ENCODE measurements at regions not wholly inside any gene's neighbourhood (a gene's known extent, or its start where the extent isn't known, plus 50 kb on each side); places are given as distances from the start of the nearest gene placed in this dataset.

DNA sequence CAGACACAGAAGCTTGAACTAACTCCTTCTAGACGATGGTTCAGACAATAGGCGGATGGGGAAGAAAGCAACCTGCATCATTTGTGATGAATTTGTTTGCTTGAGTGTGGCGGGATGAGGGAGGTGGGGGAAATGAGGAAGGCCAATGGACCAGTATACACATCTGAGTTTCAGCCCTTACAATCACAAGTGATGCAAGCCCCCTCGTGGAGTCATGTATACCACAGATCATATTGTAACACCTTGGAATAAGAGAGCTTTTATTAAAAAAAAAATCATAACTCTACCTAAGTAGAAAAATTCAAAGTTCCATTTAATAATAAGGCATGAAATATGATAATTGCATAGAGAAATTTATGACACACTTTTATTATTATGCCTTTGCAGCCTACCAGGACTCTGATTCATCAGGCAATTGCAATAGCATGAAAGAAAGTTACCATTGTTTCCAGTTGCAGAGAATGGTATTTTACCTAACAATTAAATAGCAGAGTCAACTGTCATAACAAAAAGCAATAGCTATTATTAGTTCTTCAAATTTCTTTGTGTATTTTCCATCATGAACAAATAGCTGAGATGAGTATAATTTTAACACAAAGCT lies 230.2 kb upstream of the AKR1E2 start:
- Mint-ChIP-seq H3K27me3 (peaks cover 0 to 10% (median 3%) of the 10 kb centered on the region in 5 donors), H3K4me3 (no peak overlapping the region), H3K9me3 (no peaks in the 10 kb centered on the region), H3K4me1 (no peaks in the 10 kb centered on the region), H3K27ac (no peak overlapping the region), H3K36me3 (no peaks in the 10 kb centered on the region)
- DNase-seq (no peak), ATAC-seq (no peak)
- POLR2A ChIA-PET = no interaction called here

DNA sequence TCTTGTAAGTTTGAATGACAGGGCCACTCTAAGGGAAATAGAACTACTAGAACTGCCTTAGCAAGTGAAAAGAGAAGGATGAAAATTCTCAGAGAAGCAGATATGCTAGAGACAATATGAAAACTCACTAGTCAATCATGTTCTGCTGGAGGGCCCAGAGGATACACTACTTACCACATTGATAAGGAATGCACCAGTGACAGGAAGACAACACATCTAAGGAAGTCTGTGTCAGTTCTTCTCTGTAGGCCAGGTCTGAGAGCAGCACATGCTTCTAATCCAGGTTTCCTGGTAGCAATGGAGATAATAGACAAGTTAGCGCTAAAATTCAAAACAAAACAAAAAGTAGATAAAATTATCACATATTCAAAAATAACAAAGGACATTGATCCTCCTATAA lies 235.2 kb upstream of the AKR1E2 start:
- no peaks in the 10 kb centered on the region for H3K36me3 Mint-ChIP-seq
- no peak overlapping the region for H3K27ac Mint-ChIP-seq
- no peak for ATAC-seq
- H3K27me3 Mint-ChIP-seq = peaks cover 0 to 10% (median 0%) of the 10 kb centered on the region in 5 donors
- H3K4me1 Mint-ChIP-seq = no peaks in the 10 kb centered on the region
- no peak overlapping the region for H3K4me3 Mint-ChIP-seq
- no peaks in the 10 kb centered on the region for H3K9me3 Mint-ChIP-seq
- no peak for DNase-seq
- POLR2A ChIA-PET = no interaction called here

DNA sequence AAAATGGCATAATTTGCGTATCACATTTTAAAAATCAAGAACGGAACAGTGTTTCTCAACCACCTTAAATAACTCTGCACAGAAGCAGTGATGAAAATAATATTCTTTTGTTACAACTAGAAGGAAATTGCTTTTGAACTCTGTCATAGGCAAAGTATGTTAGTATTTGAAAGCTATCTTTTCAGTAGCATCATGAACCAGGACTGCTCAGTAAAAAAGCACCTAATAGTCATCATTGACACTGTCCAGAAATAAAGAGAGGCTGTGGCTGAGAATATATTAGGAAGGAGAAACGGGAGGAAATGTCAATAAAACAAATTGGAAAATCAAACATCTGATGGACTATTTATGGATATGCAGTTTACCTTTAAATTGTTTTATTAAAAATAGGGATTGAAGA lies 237.2 kb upstream of the AKR1E2 start:
- Mint-ChIP-seq H3K4me3 (no peak overlapping the region), H3K27ac (no peak overlapping the region), H3K36me3 (no peaks in the 10 kb centered on the region), H3K27me3 (peaks cover 0 to 8% (median 0%) of the 10 kb centered on the region in 5 donors), H3K4me1 (no peaks in the 10 kb centered on the region), H3K9me3 (no peaks in the 10 kb centered on the region)
- POLR2A ChIA-PET = no interaction called here
- ATAC-seq (no peak), DNase-seq (no peak)

DNA sequence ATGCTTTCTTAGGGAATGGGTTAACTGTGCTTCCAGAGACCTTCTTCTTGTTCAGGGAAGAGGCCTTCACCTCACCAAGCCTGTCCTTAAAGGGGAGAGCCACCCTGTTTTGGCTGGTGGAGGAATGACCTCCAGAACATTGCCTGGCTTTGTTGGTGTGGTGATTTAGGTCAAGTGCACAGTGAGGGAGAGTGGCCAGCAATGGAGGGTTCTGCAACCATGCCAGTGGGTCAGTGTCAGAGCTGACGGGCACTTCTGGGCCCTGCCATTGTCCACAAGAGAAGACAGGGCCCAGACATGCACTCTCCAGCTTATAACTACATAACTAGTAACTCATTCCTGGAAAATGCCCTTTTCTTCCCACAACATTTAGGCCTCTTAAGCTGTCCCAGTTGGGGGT lies 238.5 kb upstream of the AKR1E2 start:
- Mint-ChIP-seq H3K4me1 (no peaks in the 10 kb centered on the region), H3K36me3 (no peaks in the 10 kb centered on the region), H3K9me3 (no peaks in the 10 kb centered on the region), H3K27ac (no peak overlapping the region), H3K27me3 (peaks cover 0 to 8% (median 0%) of the 10 kb centered on the region in 5 donors), H3K4me3 (no peak overlapping the region)
- DNase-seq (no peak), ATAC-seq (no peak)
- POLR2A ChIA-PET = no interaction called here

DNA sequence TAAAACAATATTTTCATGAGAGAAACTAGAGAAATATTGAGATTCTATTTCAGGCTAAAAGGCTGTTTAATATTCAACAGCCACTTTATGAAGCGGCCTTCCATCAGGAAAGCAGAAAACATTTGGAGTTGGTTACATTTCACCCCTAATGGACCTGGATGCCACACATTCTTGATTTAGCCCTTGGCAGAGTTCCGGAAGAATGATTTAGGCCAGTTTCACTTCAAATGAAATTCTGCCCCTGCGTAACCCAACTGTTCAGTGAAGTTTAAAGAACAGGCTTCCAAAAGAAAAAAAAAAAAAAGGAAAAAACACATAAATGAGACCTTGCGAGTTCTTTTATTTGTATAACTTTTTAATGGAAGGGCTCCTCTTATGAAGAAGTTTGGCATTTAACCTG lies 239.2 kb upstream of the AKR1E2 start:
- POLR2A ChIA-PET = no interaction called here
- H3K9me3 Mint-ChIP-seq = no peaks in the 10 kb centered on the region
- ATAC-seq = no peak
- no peak overlapping the region for H3K27ac Mint-ChIP-seq
- no peaks in the 10 kb centered on the region for H3K36me3 Mint-ChIP-seq
- DNase-seq = no peak
- H3K4me1 Mint-ChIP-seq = no peaks in the 10 kb centered on the region
- no peak overlapping the region for H3K4me3 Mint-ChIP-seq
- peaks cover 0 to 8% (median 0%) of the 10 kb centered on the region in 5 donors for H3K27me3 Mint-ChIP-seq

DNA sequence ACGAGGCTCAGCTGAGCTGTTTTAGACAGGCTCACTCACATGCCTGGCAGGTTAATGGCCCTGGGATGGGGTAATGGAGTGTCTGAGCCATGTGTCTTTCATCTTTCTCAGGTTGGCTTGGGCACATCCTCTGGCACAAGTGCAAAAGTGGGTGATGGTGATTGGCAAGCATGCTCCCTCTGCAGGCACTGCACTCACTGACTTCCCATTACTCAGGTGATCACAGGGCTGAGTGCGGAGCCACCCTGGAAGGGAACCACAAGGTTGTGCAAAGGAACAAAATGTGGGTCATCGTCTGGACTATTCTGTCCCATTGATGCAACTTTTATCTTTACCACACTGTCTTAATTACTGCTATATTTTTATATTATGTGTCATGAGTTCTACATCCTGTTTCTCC lies 244.1 kb upstream of the AKR1E2 start:
- Mint-ChIP-seq H3K4me1 (no peaks in the 10 kb centered on the region), H3K27ac (no peak overlapping the region), H3K4me3 (no peak overlapping the region), H3K27me3 (peaks cover 0 to 8% (median 0%) of the 10 kb centered on the region in 5 donors), H3K36me3 (no peaks in the 10 kb centered on the region), H3K9me3 (no peaks in the 10 kb centered on the region)
- ATAC-seq (no peak), DNase-seq (no peak)
- POLR2A ChIA-PET = no interaction called here

DNA sequence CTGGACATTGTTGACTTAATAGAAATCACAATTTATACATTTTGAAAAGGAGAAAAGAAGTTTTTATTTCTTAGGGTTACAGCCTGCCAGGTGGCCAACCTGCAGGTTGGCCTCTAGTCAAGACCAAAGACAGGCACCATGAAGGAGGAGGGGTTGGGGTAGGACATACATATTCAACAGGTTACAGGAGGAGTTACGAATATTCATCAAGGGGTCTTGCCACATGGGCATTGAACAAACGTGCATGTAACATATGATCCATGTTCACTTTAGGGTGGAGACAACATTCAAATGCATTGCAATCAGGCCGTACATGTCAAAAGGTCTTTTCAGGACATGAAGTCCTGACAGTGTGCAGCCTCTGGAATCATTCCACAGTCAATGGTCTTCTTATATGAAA lies 246.2 kb upstream of the AKR1E2 start:
- ATAC-seq = no peak
- no peak overlapping the region for H3K27ac Mint-ChIP-seq
- H3K4me3 Mint-ChIP-seq = no peak overlapping the region
- H3K4me1 Mint-ChIP-seq = no peaks in the 10 kb centered on the region
- DNase-seq = no peak
- POLR2A ChIA-PET = no interaction called here
- H3K9me3 Mint-ChIP-seq = no peaks in the 10 kb centered on the region
- no peaks in the 10 kb centered on the region for H3K36me3 Mint-ChIP-seq
- H3K27me3 Mint-ChIP-seq = peaks cover 0 to 9% (median 4%) of the 10 kb centered on the region in 5 donors

DNA sequence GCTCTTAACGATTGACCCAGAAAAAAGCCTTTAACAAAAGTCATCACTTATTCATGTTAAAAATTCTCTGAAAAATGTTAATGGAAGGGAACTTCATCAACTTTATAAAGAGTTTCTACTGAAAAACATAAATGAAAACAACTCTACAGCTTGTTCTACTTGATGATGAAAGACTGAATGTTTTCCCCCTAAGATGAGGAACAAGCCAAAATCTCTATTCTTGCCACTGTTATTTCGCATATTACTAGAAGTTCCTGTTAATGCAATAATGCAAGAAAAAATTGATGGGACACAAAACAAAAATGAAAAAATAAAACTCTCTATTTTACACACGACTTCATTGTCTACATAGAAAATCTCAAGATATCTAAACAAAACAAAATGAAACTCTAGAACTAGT lies 249.8 kb upstream of the AKR1E2 start:
- Mint-ChIP-seq H3K4me3 (no peak overlapping the region), H3K4me1 (no peaks in the 10 kb centered on the region), H3K27ac (no peak overlapping the region), H3K27me3 (peaks cover 3 to 10% (median 4%) of the 10 kb centered on the region in 5 donors), H3K36me3 (no peaks in the 10 kb centered on the region), H3K9me3 (no peaks in the 10 kb centered on the region)
- DNase-seq (no peak), ATAC-seq (no peak)
- POLR2A ChIA-PET = no interaction called here

DNA sequence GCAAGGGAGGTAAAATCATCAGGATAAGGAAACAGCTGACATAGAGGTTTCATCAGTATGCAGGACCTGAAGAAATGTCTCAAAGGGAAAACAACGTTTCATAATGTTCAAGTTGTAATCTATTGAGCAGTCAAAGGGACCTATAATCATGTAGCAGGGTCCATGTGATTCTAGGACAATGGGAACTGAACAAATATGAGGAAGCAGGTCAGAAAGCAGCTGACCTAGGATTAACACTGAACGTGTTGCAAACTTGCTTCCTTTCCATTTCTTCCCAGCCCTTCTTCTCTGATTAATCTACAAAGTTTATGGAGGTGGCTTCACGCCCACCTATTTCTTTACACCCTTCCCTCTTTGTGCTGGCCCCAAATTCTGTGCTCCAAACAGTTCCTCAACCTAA lies 256.9 kb upstream of the AKR1E2 start:
- POLR2A ChIA-PET = no interaction called here
- no peak overlapping the region for H3K27ac Mint-ChIP-seq
- H3K9me3 Mint-ChIP-seq = no peaks in the 10 kb centered on the region
- H3K4me3 Mint-ChIP-seq = no peak overlapping the region
- no peaks in the 10 kb centered on the region for H3K4me1 Mint-ChIP-seq
- ATAC-seq = no peak
- no peaks in the 10 kb centered on the region for H3K36me3 Mint-ChIP-seq
- peaks cover 3 to 19% (median 3%) of the 10 kb centered on the region in 5 donors for H3K27me3 Mint-ChIP-seq
- DNase-seq = no peak

DNA sequence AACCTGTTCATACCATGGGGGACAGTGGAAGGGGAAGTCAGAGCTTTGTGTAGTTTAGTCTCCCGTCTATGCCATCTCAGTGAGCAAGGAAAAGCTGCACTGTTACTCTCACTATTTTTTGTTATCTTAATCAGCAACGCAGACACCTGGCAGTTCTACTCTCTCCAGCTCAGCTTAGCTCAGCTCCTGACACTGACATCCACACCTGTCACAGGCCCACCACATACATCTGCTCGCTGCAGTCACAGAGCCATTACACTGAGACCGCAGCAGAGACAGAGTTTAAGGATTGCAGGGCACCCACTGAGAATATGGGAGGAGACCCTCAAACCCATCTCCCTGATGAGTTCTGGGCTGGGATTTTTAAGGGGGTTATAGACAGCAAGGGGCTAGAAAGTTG lies 257.3 kb upstream of the AKR1E2 start:
- POLR2A ChIA-PET = no interaction called here
- Mint-ChIP-seq H3K4me3 (no peak overlapping the region), H3K9me3 (no peaks in the 10 kb centered on the region), H3K4me1 (no peaks in the 10 kb centered on the region), H3K36me3 (no peaks in the 10 kb centered on the region), H3K27ac (no peak overlapping the region), H3K27me3 (peaks cover 3 to 19% (median 5%) of the 10 kb centered on the region in 5 donors)
- ATAC-seq (no peak), DNase-seq (no peak)

DNA sequence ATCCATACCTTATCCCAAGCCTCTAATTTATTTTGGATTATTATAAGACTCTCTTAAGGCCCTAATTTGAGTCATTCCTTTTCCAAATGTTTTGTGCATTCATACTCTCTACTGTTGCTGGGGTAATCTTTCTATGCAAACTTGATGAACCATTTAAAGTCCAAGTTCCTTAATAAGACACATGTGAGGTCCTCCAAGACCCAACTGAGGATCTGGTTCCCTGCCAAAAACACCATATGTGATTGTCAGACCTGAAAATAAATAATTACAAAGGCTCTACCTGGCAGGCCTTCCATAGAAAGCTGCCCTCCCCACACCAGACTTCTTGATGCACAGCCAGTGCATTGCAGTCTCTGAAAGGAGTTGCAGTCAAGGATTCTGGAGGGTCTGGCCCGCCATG lies 257.9 kb upstream of the AKR1E2 start:
- Mint-ChIP-seq H3K4me1 (no peaks in the 10 kb centered on the region), H3K36me3 (no peaks in the 10 kb centered on the region), H3K9me3 (no peaks in the 10 kb centered on the region), H3K27me3 (peaks cover 3 to 19% (median 7%) of the 10 kb centered on the region in 5 donors), H3K27ac (no peak overlapping the region), H3K4me3 (no peak overlapping the region)
- DNase-seq (no peak), ATAC-seq (no peak)
- POLR2A ChIA-PET = no interaction called here

DNA sequence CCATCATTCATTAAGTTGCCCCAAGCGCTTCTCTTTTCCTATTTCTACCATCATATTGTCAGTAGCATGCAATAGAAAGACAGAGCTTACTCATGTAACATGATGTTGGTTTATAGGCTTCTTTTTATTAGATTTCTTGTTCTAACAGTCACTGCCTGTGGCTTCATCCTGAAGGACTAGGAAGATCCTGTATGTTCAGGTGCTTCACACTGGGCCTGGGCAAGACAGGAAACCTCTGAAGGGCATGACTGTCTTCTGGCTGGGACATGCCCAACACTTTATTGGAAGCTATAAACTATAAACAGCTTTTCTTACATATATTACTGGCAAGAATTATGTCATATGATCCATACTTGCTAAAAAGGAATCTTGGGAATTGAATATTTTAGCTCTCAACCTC lies 258.4 kb upstream of the AKR1E2 start:
- no peak for DNase-seq
- Mint-ChIP-seq H3K4me1 (no peaks in the 10 kb centered on the region), H3K9me3 (no peaks in the 10 kb centered on the region), H3K4me3 (no peak overlapping the region), H3K36me3 (no peaks in the 10 kb centered on the region), H3K27ac (no peak overlapping the region), H3K27me3 (peaks cover 3 to 17% (median 7%) of the 10 kb centered on the region in 5 donors)
- ATAC-seq = no peak
- POLR2A ChIA-PET = no interaction called here

DNA sequence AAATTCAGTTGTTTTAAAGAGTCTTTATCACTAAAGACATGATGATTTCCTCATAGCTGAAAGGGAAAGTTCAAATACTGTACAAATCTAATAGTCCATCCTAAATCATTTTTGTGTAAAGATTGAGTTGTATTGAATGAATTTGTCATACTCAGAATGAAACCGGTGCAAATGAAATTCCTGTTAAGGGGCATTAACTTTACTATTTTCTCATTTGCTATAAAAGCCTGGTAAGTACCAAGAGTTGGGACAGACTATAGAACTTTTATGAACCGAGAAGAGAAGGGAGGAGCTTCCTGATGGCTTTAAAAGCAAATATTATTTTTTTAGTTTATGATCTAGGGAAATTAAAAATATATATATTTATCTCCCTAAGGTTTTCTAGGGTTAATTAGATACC lies 260.0 kb upstream of the AKR1E2 start:
- DNase-seq (no peak), ATAC-seq (no peak)
- H3K36me3 Mint-ChIP-seq = peaks cover 0 to under 1% (median 0%) of the 10 kb centered on the region in 3 donors
- H3K27ac Mint-ChIP-seq = no peak overlapping the region
- H3K9me3 Mint-ChIP-seq = peaks cover 0 to 9% (median 0%) of the 10 kb centered on the region in 9 donors
- no peaks in the 10 kb centered on the region for H3K4me1 Mint-ChIP-seq
- peaks cover 2 to 16% (median 9%) of the 10 kb centered on the region in 5 donors for H3K27me3 Mint-ChIP-seq
- POLR2A ChIA-PET = no interaction called here
- no peak overlapping the region for H3K4me3 Mint-ChIP-seq

DNA sequence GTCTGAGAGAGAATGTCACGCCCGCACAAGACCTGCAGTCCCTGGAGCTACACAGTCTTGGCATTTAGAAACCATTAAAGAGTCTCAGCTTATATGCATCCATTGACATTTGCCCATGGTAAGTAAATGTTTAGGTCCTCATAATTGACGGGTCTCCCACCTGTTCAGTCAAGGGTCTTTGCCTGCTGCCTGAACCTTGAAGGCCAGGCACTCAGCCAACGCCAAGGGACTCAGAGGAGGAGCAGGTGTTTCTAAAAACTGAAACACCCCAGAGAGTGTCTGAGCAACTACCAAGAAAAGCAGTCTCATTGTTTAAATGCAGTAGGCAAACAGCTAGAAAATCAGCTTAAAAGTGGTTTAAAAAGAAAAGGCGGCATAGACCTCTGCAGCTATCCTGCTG lies 264.7 kb upstream of the AKR1E2 start:
- H3K9me3 Mint-ChIP-seq = peaks cover 0 to 18% (median 5%) of the 10 kb centered on the region in 9 donors
- peaks cover 0 to 9% (median 1%) of the 10 kb centered on the region in 3 donors for H3K36me3 Mint-ChIP-seq
- H3K27ac Mint-ChIP-seq = no peak overlapping the region

More for the DNA sequence above, 264.7 kb upstream of the AKR1E2 start:
- peaks cover 0 to 12% (median 2%) of the 10 kb centered on the region in 5 donors for H3K27me3 Mint-ChIP-seq
- ATAC-seq (no peak), DNase-seq (no peak)
- H3K4me3 Mint-ChIP-seq = no peak overlapping the region
- POLR2A ChIA-PET = no interaction called here
- H3K4me1 Mint-ChIP-seq = no peaks in the 10 kb centered on the region

All from naive thymus-derived CD8-positive, alpha-beta T cell (primary cell).